GM12872 (cell line): ENCODE measurements at regions not wholly inside any gene's neighbourhood (a gene's known extent, or its start where the extent isn't known, plus 50 kb on each side); places are given as distances from the start of the nearest gene placed in this dataset.

Experiments
- CTCF ChIP-seq: IDR thresholded peaks from 3 replicates; pipeline ENCODE4 v1.5.1; 2011; ENCODE audit warnings: low read depth, mild to moderate bottlenecking, low read length, moderate library complexity; ENCODE audit not compliant: insufficient read depth

DNA sequence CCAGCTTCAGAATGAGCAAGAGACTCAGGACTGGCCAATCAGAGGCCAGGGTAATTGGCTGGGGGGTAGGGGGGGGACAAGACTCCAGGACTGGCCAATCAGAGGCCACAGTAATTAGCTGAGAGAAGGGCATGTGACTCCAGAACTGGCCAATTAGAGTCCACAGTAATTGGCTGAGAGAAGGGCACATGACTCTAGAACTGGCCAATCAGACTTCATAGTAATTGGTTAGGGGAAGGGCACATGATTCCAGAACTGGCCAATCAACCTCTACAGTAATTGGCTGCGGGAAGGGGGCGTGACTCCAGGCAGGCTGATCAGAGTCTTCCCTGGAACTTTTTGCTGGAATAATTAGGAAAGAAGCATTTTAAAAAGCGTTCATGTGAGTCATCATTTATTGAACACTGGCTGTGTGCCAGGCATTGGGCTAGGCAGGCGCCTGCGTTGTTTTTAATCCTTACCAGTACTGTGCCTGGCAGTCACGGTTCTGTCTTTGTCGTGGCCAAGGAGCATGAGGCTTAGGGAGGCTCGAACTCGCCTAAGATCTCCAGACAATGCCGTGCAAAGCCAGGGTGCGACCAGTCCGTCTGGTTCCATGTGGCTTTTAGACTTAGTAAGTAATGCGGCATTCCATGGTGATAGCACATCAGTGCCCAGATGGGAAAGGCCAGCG lies 508.1 kb downstream of the TBC1D22A start:
- TF ChIP-seq CTCF, result no peak

- no peak for TF ChIP-seq CTCF
Observed at GRCh38 chr22:47269516-47270088, 507.2 kb downstream of the TBC1D22A start.

- TF ChIP-seq CTCF, result no peak
Observed at GRCh38 chr22:47267513-47268282, 505.2 kb downstream of the TBC1D22A start.

- no peak for TF ChIP-seq CTCF
Observed at GRCh38 chr22:47266329-47266728, 503.9 kb downstream of the TBC1D22A start.

DNA sequence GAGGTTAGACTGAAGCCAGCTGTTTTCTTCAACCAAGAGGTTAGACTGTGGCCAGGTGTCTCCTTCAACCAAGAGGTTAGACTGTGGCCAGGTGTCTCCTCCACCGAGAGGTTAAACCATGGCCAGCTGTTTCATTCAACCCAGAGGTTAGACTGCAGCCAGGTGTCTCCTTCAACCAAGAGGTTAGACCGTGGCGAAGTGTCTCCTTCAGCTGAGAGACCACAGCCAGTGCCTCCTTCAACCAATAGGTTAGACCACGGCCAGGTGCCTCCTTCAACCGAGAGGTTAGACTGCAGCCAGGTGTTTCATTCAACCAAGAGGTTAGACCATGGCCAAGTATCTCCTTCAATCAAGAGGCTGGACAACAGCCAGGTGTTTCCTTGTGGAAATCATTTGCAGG lies 498.1 kb downstream of the TBC1D22A start:
- no peak for TF ChIP-seq CTCF

DNA sequence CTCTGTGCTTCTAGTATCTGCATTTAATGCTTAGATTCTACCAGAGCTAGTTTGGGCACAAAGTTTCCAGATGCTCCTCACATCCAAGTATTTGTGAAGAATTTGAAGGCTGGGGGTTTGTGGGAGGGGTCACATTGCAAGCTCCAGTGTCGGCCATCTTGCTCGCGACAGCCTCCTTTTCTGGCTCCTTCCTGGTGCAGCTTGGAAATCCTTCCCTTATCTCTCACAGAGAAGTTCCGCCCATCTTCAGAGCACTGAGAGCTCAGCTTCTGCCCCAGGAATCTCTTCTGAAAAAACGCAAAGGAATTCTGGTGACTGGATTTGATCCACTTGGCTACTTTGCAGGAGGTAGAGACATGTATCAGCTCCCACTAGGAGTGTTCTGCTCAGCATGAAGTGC lies 497.5 kb downstream of the TBC1D22A start:
- no peak for TF ChIP-seq CTCF

DNA sequence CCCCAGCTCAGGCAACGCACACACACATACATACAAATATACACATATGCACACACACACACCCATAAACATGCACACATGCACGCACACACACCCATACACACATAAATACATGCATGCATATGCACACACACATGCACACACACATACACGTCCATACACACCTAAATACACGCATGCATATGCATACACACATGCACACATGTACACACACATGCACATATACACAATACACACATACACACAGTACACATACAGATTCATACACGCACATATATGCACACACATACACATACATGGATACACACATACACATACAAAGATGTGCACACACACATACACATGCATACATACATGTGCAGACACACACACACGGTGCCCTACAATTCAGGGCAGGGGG lies 496.6 kb downstream of the TBC1D22A start:
- TF ChIP-seq CTCF, result no peak
